Right lobe of liver (tissue), 4 donors: ENCODE measurements at regions not wholly inside any gene's neighbourhood (a gene's known extent, or its start where the extent isn't known, plus 50 kb on each side); places are given as distances from the start of the nearest gene placed in this dataset.

Source experiments
- CTCF ChIP-seq, 4 donors: fragments of 200-600 bp in 3 of 4; fragments of 450-650 bp in 1 of 4; IDR thresholded peaks; one replicate each; pipeline versions ENCODE4 v1.5.1 to v1.8.0; 2016 to 2022; ENCODE audit warnings: antibody characterized with exemption in 4 of 4, mild to moderate bottlenecking in 2 of 4
- POLR2A ChIP-seq: fragments of 450-650 bp; IDR thresholded peaks from one replicate; pipeline ENCODE4 v1.6.1; 2017; ENCODE audit warnings: antibody characterized with exemption, mild to moderate bottlenecking
- donor health status: DM: no; HTN: no; CAD: no.
- donor health status: DM: no; HTN: no; CAD: no.
- donor health status: DM: no; HTN: yes; CAD: no.

GRCh38 chr3:77835921-77836320 lies 796.0 kb downstream of the ROBO2 start:
- no peak for TF ChIP-seq CTCF (IDR thresholded peaks at IDR 0.05)
- TF ChIP-seq POLR2A, result no peak
